ENCODE measurements at regions not wholly inside any gene's neighbourhood (a gene's known extent, or its start where the extent isn't known, plus 50 kb on each side); places are given as distances from the start of the nearest gene placed in this dataset.

GRCh38 chr2:101609433-101609832, 88.1 kb upstream of the MAP4K4 start:
- TF ChIP-seq CTCF (IDR thresholded peaks at IDR 0.05) (no peak), POLR2A (IDR thresholded peaks at IDR 0.05) (no peak), POLR2AphosphoS5 (IDR thresholded peaks at IDR 0.05) (no peak)

Data from transverse colon (tissue), 4 donors.